IMR-90 (cell line): ENCODE measurements at regions not wholly inside any gene's neighbourhood (a gene's known extent, or its start where the extent isn't known, plus 50 kb on each side); places are given as distances from the start of the nearest gene placed in this dataset.

Experiments used
- BHLHE40 ChIP-seq: fragments of 150-350 bp; IDR thresholded peaks from 2 replicates; pipeline ENCODE4 v1.6.1; 2016; ENCODE audit warnings: mild to moderate bottlenecking, low read depth, low read length
- CEBPB ChIP-seq: IDR thresholded peaks from 2 replicates; pipeline ENCODE4 v1.6.1; 2012; ENCODE audit warnings: low read depth, low read length, improper control_type of control experiment
- CHD1 ChIP-seq: IDR thresholded peaks from 2 replicates; pipeline ENCODE4 v1.6.1; 2012; ENCODE audit warnings: low read depth, low read length, improper control_type of control experiment
- CTCF ChIP-seq: conservative IDR thresholded peaks from 2 replicates; pipeline ENCODE4 v1.5.1; 2012; ENCODE audit warnings: mild to moderate bottlenecking, low read depth, low read length, improper control_type of control experiment
- ELK1 ChIP-seq: fragments of 150-350 bp; IDR thresholded peaks from 2 replicates; pipeline ENCODE4 v1.6.1; 2016; ENCODE audit warnings: low read depth, mild to moderate bottlenecking, low read length, moderate library complexity, borderline replicate concordance
- FOS ChIP-seq: fragments of 150-350 bp; IDR thresholded peaks from 2 replicates; pipeline ENCODE4 v1.6.1; 2016; ENCODE audit warnings: low read depth, low read length
- MAFK ChIP-seq: IDR thresholded peaks from 2 replicates; pipeline ENCODE4 v1.6.1; 2012; ENCODE audit warnings: low read depth, low read length, improper control_type of control experiment
- MXI1 ChIP-seq: IDR thresholded peaks from 2 replicates; pipeline ENCODE4 v1.6.1; 2012; ENCODE audit warnings: low read depth, mild to moderate bottlenecking, low read length, moderate library complexity, borderline replicate concordance
- POLR2A ChIP-seq: IDR thresholded peaks from 2 replicates; pipeline ENCODE4 v1.6.1; 2012; ENCODE audit warnings: mild to moderate bottlenecking, low read depth, low read length
- RCOR1 ChIP-seq: IDR thresholded peaks from 2 replicates; pipeline ENCODE4 v1.6.1; 2012; ENCODE audit warnings: mild to moderate bottlenecking, low read length, improper control_type of control experiment; ENCODE audit not compliant: insufficient replicate concordance
- RFX5 ChIP-seq: IDR thresholded peaks from 2 replicates; pipeline ENCODE4 v1.8.0; 2012; ENCODE audit warnings: low read depth, mild to moderate bottlenecking, low read length, moderate library complexity
- SMC3 ChIP-seq: fragments of 150-350 bp; IDR thresholded peaks from 2 replicates; pipeline ENCODE4 v1.6.1; 2016; ENCODE audit warnings: low read depth, mild to moderate bottlenecking, antibody characterized with exemption, low read length, moderate library complexity
- USF2 ChIP-seq: fragments of 150-350 bp; IDR thresholded peaks from 2 replicates; pipeline ENCODE4 v1.6.1; 2017; ENCODE audit warnings: mild to moderate bottlenecking, antibody characterized with exemption, low read length, low read depth

GRCh38 chr11:29447821-29448220 lies 569.0 kb downstream of the KCNA4 start:
- TF ChIP-seq CTCF (no peak), RCOR1 (no peak), CEBPB (no peak), FOS (no peak), CHD1 (no peak), ELK1 (no peak), SMC3 (no peak), MXI1 (no peak), BHLHE40 (no peak), POLR2A (no peak), MAFK (no peak), USF2 (no peak), RFX5 (no peak)
